Neural cell (in vitro differentiated cells): ENCODE measurements at regions not wholly inside any gene's neighbourhood (a gene's known extent, or its start where the extent isn't known, plus 50 kb on each side); places are given as distances from the start of the nearest gene placed in this dataset.

Experiments used
- H2AFZ ChIP-seq: fragments of 200-600, 300-800 bp; sonication (generic), shearing (Covaris generic); 2 replicates; pipeline ENCODE4 v1.6.0; 2014; ENCODE audit warnings: low read depth, mild to moderate bottlenecking, antibody characterized with exemption, low read length, moderate library complexity
- H3F3A ChIP-seq: fragments of 200-600 bp; shearing (Covaris generic); 2 replicates; pipeline ENCODE4 v1.6.1; 2016; ENCODE audit warnings: mild to moderate bottlenecking, moderate library complexity, mixed read lengths, antibody characterized with exemption, low read length; ENCODE audit not compliant: insufficient read depth, poor library complexity, severe bottlenecking
- H3K27ac ChIP-seq: fragments of 200-600, 300-800 bp; sonication (generic), shearing (Covaris generic); 2 replicates; pipeline ENCODE4 v1.5.1; 2014; ENCODE audit warnings: mild to moderate bottlenecking, low read length, moderate library complexity
- H3K27me3 ChIP-seq: fragments of 300-800, 200-600 bp; sonication (generic), shearing (Covaris generic); 2 replicates; pipeline ENCODE4 v1.6.0; 2014; ENCODE audit warnings: mild to moderate bottlenecking, low read depth, low read length, moderate library complexity; ENCODE audit not compliant: insufficient read depth
- H3K36me3 ChIP-seq: fragments of 300-800, 200-600 bp; sonication (generic), shearing (Covaris generic); 2 replicates; pipeline ENCODE4 v1.5.1; 2014; ENCODE audit warnings: mild to moderate bottlenecking, antibody characterized with exemption, low read length, moderate library complexity; ENCODE audit not compliant: insufficient read depth
- H3K4me2 ChIP-seq: fragments of 300-800, 200-600 bp; sonication (generic), shearing (Covaris generic); 2 replicates; pipeline ENCODE4 v1.6.0; 2014; ENCODE audit warnings: mild to moderate bottlenecking, low read length
- H3K4me3 ChIP-seq: fragments of 300-800, 200-600 bp; sonication (generic), shearing (Covaris generic); 2 replicates; pipeline ENCODE4 v1.5.1; 2014; ENCODE audit warnings: mild to moderate bottlenecking, low read length, moderate library complexity
- H3K79me2 ChIP-seq: fragments of 200-600 bp; shearing (Covaris generic); replicated peaks from 2 replicates; pipeline ENCODE4 v1.6.0; 2014; ENCODE audit warnings: mild to moderate bottlenecking, low read length, moderate library complexity; ENCODE audit not compliant: insufficient read depth
- H3K9ac ChIP-seq: fragments of 300-800, 200-600 bp; sonication (generic), shearing (Covaris generic); 2 replicates; pipeline ENCODE4 v1.6.1; 2016; ENCODE audit warnings: mild to moderate bottlenecking, low read length, mixed read lengths
- H3K9me2 ChIP-seq: fragments of 200-600 bp; shearing (Covaris generic); 2 replicates; pipeline ENCODE4 v1.6.1; 2016; ENCODE audit warnings: mild to moderate bottlenecking, low read length, mixed read lengths; ENCODE audit not compliant: insufficient read depth
- H3K9me3 ChIP-seq: fragments of 200-600, 300-800 bp; sonication (generic), shearing (Covaris generic); 2 replicates; pipeline ENCODE4 v1.6.1; 2016; ENCODE audit warnings: mild to moderate bottlenecking, mixed run types, low read length, moderate library complexity, mixed read lengths
- H4K20me1 ChIP-seq: fragments of 200-600 bp; shearing (Covaris generic); 2 replicates; pipeline ENCODE4 v1.6.1; 2016; ENCODE audit warnings: mild to moderate bottlenecking, mixed run types; ENCODE audit not compliant: insufficient read depth
- EP300 ChIP-seq: fragments of 450-650 bp; conservative IDR thresholded peaks from 2 replicates; pipeline ENCODE4 v1.6.1; 2014; ENCODE audit warnings: antibody characterized with exemption, mild to moderate bottlenecking, moderate library complexity; ENCODE audit not compliant: poor library complexity, severe bottlenecking
- EZH2 ChIP-seq: fragments of 200-600, 300-800 bp; shearing (Covaris generic), sonication (generic); IDR thresholded peaks from 2 replicates; pipeline ENCODE4 v1.6.1; 2014; ENCODE audit warnings: antibody characterized with exemption, low read length, borderline replicate concordance, mild to moderate bottlenecking; ENCODE audit not compliant: insufficient read depth, poor library complexity, severe bottlenecking
- MXI1 ChIP-seq: fragments of 450-650 bp; conservative IDR thresholded peaks from 2 replicates; pipeline ENCODE4 v1.6.1; 2014; ENCODE audit warnings: antibody characterized with exemption, mild to moderate bottlenecking; ENCODE audit not compliant: poor library complexity, severe bottlenecking
- POLR2AphosphoS5 ChIP-seq: IDR thresholded peaks from 2 replicates; pipeline ENCODE4 v1.6.1; 2012
- RAD21 ChIP-seq: fragments of 450-650 bp; conservative IDR thresholded peaks from 2 replicates; pipeline ENCODE4 v1.6.1; 2014; ENCODE audit warnings: antibody characterized with exemption, mild to moderate bottlenecking, moderate library complexity
- REST ChIP-seq: IDR thresholded peaks from 2 replicates; pipeline ENCODE4 v1.6.1; 2012; ENCODE audit warnings: borderline replicate concordance
- SMC3 ChIP-seq: fragments of 450-650 bp; conservative IDR thresholded peaks from 2 replicates; pipeline ENCODE4 v1.6.1; 2014; ENCODE audit warnings: antibody characterized with exemption, mild to moderate bottlenecking, moderate library complexity; ENCODE audit not compliant: poor library complexity
- TAF1 ChIP-seq: IDR thresholded peaks from 2 replicates; pipeline ENCODE4 v1.6.1; 2012; ENCODE audit warnings: low read depth
- TF ChIP-seq, protein P1 (sequence below): fragments of 450-650 bp; IDR thresholded peaks from 2 replicates; pipeline ENCODE4 v1.5.1; 2014; ENCODE audit warnings: antibody characterized with exemption, mild to moderate bottlenecking, moderate library complexity; ENCODE audit not compliant: poor library complexity, severe bottlenecking

DNA sequence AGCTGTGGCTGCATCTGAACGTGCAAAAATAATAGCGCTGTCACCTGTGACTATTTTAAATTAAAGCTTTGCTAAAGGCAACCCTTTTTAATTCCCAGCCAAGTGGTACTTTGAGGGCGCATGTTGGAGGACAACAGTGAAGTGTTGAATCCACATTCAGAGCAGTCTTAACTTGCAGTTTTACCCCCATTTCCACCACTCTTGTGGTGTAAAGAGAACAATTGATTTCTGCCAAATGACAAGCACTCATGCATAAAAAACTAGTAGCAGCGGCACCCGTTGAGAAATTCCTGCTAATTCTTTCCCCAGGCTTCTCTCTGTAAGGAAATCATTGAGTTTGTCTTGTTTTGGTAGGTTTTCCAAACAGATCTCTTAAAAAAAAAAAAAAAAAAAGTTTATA lies 1033.3 kb downstream of the EFNB2 start:
- Histone ChIP-seq H3K4me2 (no peak overlapping the region), H3K79me2 (no peaks in the 10 kb centered on the region), H3K9me3 (no peaks in the 10 kb centered on the region), H3K4me3 (no peak overlapping the region), H3K9ac (no peak overlapping the region), H2AFZ (no peak overlapping the region), H3F3A (no peaks in the 10 kb centered on the region), H3K27me3 (no peaks in the 10 kb centered on the region), H3K27ac (no peak overlapping the region), H4K20me1 (no peaks in the 10 kb centered on the region), H3K36me3 (no peaks in the 10 kb centered on the region), H3K9me2 (no peaks in the 10 kb centered on the region)
- TF ChIP-seq EP300 = no peak
- no peak for TF ChIP-seq SMC3
- TF ChIP-seq, protein P1, sequence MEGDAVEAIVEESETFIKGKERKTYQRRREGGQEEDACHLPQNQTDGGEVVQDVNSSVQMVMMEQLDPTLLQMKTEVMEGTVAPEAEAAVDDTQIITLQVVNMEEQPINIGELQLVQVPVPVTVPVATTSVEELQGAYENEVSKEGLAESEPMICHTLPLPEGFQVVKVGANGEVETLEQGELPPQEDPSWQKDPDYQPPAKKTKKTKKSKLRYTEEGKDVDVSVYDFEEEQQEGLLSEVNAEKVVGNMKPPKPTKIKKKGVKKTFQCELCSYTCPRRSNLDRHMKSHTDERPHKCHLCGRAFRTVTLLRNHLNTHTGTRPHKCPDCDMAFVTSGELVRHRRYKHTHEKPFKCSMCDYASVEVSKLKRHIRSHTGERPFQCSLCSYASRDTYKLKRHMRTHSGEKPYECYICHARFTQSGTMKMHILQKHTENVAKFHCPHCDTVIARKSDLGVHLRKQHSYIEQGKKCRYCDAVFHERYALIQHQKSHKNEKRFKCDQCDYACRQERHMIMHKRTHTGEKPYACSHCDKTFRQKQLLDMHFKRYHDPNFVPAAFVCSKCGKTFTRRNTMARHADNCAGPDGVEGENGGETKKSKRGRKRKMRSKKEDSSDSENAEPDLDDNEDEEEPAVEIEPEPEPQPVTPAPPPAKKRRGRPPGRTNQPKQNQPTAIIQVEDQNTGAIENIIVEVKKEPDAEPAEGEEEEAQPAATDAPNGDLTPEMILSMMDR = no peak
- TF ChIP-seq EZH2 = no peak
- TF ChIP-seq REST = no peak
- no peak for TF ChIP-seq POLR2AphosphoS5
- no peak for TF ChIP-seq RAD21
- no peak for TF ChIP-seq MXI1
- TF ChIP-seq TAF1 = no peak

- H3K36me3 ChIP-seq = no peaks in the 10 kb centered on the region
- no peak overlapping the region for H3K27ac ChIP-seq
- no peaks in the 10 kb centered on the region for H3K27me3 ChIP-seq
- H3K79me2 ChIP-seq = no peaks in the 10 kb centered on the region
- H3K4me2 ChIP-seq = no peak overlapping the region
- TF ChIP-seq, protein P1 = no peak
- TF ChIP-seq TAF1 (no peak), EZH2 (no peak), SMC3 (no peak), REST (no peak), RAD21 (no peak), MXI1 (no peak), EP300 (no peak), POLR2AphosphoS5 (no peak)
- no peaks in the 10 kb centered on the region for H3K9me3 ChIP-seq
- H3K4me3 ChIP-seq = no peak overlapping the region
- H3K9me2 ChIP-seq = no peaks in the 10 kb centered on the region
- H2AFZ ChIP-seq = no peak overlapping the region
- H3F3A ChIP-seq = no peaks in the 10 kb centered on the region
- H4K20me1 ChIP-seq = no peaks in the 10 kb centered on the region
- H3K9ac ChIP-seq = no peak overlapping the region
Measured at GRCh38 chr13:105497597-105497996, 1037.9 kb downstream of the EFNB2 start.
